ENCODE measurements at regions not wholly inside any gene's neighbourhood (a gene's known extent, or its start where the extent isn't known, plus 50 kb on each side); places are given as distances from the start of the nearest gene placed in this dataset.

DNA sequence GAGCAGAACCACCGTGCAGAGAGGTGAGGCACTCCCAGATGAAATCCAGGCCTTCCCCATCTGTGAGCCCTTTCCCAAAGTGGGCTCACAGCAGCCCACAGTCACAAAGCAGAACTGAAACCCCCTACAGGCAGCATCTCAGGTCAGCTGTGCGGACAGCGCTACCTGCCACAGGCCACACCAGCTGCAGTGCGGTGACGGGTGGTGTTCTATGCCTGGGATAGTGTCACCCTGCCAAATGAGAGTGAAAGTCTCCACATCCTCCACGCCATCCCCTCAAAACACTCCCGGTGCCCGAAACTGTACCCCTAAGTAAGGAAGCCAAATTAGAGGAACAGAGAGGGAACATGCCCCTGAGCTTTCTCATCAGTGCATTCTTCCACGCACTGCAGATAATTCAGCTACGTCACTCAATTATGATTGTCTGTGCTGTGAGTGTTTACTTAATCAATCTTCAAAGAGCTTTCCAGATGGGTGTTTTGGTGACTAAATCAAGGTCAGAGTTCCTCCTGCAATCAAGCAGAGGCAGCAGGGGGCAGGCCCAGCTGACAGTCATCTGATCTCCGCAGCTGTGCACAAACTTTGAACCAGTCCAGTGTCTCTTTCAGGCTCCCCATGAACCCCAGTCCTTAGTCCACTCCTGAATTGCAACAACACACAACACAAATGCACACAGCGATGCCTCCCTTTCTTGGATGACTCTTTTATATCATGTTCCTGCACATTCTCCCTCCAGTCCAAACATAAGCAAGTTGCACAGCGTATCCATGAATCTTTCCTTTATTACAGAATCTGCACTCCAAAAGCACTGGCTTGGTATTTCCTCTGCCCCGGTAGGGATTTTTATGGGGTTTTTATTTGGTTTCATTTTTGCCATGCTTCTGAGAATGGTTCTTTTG lies 150.0 kb downstream of the TOMM20 start (continued):
- TF ChIP-seq NR2C1 (IDR thresholded peaks at IDR 0.05) (peak; percentile 81), NR2C1 (tag; IDR thresholded peaks at IDR 0.05) (peak; percentile 92), NFE2 (IDR thresholded peaks at IDR 0.05; ENCODE audit: low read depth) (peak; percentile 54; the same call in 1 of the 2 replicates), TBL1XR1 (IDR thresholded peaks at IDR 0.05; ENCODE audit: low read length in 2 of 2) (peak in 1 of 2 experiments; percentile 78; a peak in 2 of 4 replicates), FOXA3 (CRISPR knock-in tag; conservative IDR thresholded peaks at IDR 0.05 in 1 of 2, IDR thresholded peaks at IDR 0.05 in 1 of 2) (peak; percentile 95 to 98), STAT5A (IDR thresholded peaks at IDR 0.05; ENCODE audit: borderline replicate concordance, low read length) (peak; percentile 80; the same call in 1 of the 2 replicates), HNRNPUL1 (IDR thresholded peaks at IDR 0.05; ENCODE audit: low read length) (no peak), GABPB1 (CRISPR knock-in tag; IDR thresholded peaks at IDR 0.05) (0 out of 2 replicates have a peak, but pooled peaks have one; percentile 45), MCM2 (IDR thresholded peaks at IDR 0.05; ENCODE audit: low read depth) (no peak), ZBTB33 (CRISPR knock-in tag; IDR thresholded peaks at IDR 0.05) (peak; percentile 89), MITF (IDR thresholded peaks at IDR 0.05) (peak; percentile 77), ZNF133 (CRISPR knock-in tag; IDR thresholded peaks at IDR 0.05) (0 out of 2 replicates have a peak, but pooled peaks have one; percentile 22), CEBPB (tag; IDR thresholded peaks at IDR 0.05) (peak; percentile 52; the same call in 1 of the 2 replicates), PHB2 (IDR thresholded peaks at IDR 0.05; ENCODE audit: low read depth) (0 out of 2 replicates have a peak, but pooled peaks have one; percentile 28), TARDBP (IDR thresholded peaks at IDR 0.05) (0 out of 2 replicates have a peak, but pooled peaks have one; percentile 17), BHLHE40 (IDR thresholded peaks at IDR 0.05; ENCODE audit: low read length) (peak; percentile 69; the same call in 1 of the 2 replicates)
- TF ChIP-seq, protein P1, sequence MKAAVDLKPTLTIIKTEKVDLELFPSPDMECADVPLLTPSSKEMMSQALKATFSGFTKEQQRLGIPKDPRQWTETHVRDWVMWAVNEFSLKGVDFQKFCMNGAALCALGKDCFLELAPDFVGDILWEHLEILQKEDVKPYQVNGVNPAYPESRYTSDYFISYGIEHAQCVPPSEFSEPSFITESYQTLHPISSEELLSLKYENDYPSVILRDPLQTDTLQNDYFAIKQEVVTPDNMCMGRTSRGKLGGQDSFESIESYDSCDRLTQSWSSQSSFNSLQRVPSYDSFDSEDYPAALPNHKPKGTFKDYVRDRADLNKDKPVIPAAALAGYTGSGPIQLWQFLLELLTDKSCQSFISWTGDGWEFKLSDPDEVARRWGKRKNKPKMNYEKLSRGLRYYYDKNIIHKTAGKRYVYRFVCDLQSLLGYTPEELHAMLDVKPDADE (conservative IDR thresholded peaks at IDR 0.05; ENCODE audit: control insufficient read depth, low read depth, low read length), result peak; percentile 77
- TF ChIP-seq, protein P2, sequence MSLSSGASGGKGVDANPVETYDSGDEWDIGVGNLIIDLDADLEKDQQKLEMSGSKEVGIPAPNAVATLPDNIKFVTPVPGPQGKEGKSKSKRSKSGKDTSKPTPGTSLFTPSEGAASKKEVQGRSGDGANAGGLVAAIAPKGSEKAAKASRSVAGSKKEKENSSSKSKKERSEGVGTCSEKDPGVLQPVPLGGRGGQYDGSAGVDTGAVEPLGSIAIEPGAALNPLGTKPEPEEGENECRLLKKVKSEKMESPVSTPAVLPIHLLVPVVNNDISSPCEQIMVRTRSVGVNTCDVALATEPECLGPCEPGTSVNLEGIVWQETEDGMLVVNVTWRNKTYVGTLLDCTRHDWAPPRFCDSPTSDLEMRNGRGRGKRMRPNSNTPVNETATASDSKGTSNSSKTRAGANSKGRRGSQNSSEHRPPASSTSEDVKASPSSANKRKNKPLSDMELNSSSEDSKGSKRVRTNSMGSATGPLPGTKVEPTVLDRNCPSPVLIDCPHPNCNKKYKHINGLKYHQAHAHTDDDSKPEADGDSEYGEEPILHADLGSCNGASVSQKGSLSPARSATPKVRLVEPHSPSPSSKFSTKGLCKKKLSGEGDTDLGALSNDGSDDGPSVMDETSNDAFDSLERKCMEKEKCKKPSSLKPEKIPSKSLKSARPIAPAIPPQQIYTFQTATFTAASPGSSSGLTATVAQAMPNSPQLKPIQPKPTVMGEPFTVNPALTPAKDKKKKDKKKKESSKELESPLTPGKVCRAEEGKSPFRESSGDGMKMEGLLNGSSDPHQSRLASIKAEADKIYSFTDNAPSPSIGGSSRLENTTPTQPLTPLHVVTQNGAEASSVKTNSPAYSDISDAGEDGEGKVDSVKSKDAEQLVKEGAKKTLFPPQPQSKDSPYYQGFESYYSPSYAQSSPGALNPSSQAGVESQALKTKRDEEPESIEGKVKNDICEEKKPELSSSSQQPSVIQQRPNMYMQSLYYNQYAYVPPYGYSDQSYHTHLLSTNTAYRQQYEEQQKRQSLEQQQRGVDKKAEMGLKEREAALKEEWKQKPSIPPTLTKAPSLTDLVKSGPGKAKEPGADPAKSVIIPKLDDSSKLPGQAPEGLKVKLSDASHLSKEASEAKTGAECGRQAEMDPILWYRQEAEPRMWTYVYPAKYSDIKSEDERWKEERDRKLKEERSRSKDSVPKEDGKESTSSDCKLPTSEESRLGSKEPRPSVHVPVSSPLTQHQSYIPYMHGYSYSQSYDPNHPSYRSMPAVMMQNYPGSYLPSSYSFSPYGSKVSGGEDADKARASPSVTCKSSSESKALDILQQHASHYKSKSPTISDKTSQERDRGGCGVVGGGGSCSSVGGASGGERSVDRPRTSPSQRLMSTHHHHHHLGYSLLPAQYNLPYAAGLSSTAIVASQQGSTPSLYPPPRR (CRISPR knock-in tag; IDR thresholded peaks at IDR 0.05; ENCODE audit: borderline replicate concordance), result no peak

Measured in K562 (cell line).